ENCODE measurements at regions not wholly inside any gene's neighbourhood (a gene's known extent, or its start where the extent isn't known, plus 50 kb on each side); places are given as distances from the start of the nearest gene placed in this dataset.

GRCh38 chr6:120526576-120526975, 807.7 kb downstream of the TBC1D32 start:
- TF ChIP-seq, protein P1, sequence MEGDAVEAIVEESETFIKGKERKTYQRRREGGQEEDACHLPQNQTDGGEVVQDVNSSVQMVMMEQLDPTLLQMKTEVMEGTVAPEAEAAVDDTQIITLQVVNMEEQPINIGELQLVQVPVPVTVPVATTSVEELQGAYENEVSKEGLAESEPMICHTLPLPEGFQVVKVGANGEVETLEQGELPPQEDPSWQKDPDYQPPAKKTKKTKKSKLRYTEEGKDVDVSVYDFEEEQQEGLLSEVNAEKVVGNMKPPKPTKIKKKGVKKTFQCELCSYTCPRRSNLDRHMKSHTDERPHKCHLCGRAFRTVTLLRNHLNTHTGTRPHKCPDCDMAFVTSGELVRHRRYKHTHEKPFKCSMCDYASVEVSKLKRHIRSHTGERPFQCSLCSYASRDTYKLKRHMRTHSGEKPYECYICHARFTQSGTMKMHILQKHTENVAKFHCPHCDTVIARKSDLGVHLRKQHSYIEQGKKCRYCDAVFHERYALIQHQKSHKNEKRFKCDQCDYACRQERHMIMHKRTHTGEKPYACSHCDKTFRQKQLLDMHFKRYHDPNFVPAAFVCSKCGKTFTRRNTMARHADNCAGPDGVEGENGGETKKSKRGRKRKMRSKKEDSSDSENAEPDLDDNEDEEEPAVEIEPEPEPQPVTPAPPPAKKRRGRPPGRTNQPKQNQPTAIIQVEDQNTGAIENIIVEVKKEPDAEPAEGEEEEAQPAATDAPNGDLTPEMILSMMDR (IDR thresholded peaks at IDR 0.05), result no peak
- no peak for TF ChIP-seq POLR2A (IDR thresholded peaks at IDR 0.05)

Data from lower leg skin (tissue), 3 donors.